GM12878 (cell line): ENCODE measurements at regions not wholly inside any gene's neighbourhood (a gene's known extent, or its start where the extent isn't known, plus 50 kb on each side); places are given as distances from the start of the nearest gene placed in this dataset.

Source experiments
- ATAC-seq: fragments of 200-7000 bp; cut with Tn5 transposase; 3 replicates; pipeline ENCODE4 v1.9.1; 2020; ENCODE audit warnings: mild to moderate bottlenecking, moderate library complexity
- BruUV-seq: library from RNA; stranded (reverse); fragments of 400-500 nt; replicated peaks from 2 replicates; lab custom pipeline; 2021; lab: Mats Ljungman, UMichigan
- CTCF ChIA-PET: fragments of 300-600 bp; sonication (Branson Sonifier 250); formaldehyde crosslinking; extraction: SDS; loops from one replicate; lab custom pipeline; 2021; ENCODE audit warnings: inconsistent platforms; lab: Yijun Ruan, JAX
- POLR2A ChIA-PET: fragments of 350-600 bp; formaldehyde crosslinking; extraction: SDS; loops from one replicate; lab custom pipeline; 2021; ENCODE audit warnings: inconsistent platforms; lab: Charles Lee
- RAD21 ChIA-PET: fragments of 300-600 bp; sonication (Branson Sonifier 250); formaldehyde crosslinking; loops from one replicate; lab custom pipeline; 2023; ENCODE audit warnings: antibody characterized with exemption; ENCODE audit not compliant: unreplicated experiment; lab: Charles Lee
- SMC1A ChIA-PET: fragments of 300-600 bp; sonication (Branson Sonifier 250); formaldehyde crosslinking; loops from one replicate; lab custom pipeline; 2023; ENCODE audit not compliant: unreplicated experiment, uncharacterized antibody; lab: Charles Lee
- DNase-seq: peaks from one replicate; pipeline ENCODE4 v3.0.0-alpha.2; 2011; ENCODE audit warnings: low read depth, low spot score
- FAIRE-seq: peaks from 3 replicates; lab custom pipeline; 2011; peaks lifted over from hg19 to GRCh38; lab: Jason Lieb, UNC
- H2AFZ ChIP-seq: 2 replicates; pipeline ENCODE4 v1.6.0; 2011; ENCODE audit warnings: low read depth, low read length, control low read depth; ENCODE audit not compliant: control insufficient read depth
- H3K27ac ChIP-seq: 2 replicates; pipeline ENCODE4 v1.5.1; 2011; ENCODE audit warnings: control low read depth; ENCODE audit not compliant: control insufficient read depth, insufficient read depth
- H3K27me3 ChIP-seq, 2 experiments: replicated peaks in 1 of 2; 2 replicates each; pipeline versions ENCODE4 v1.6.0 to v1.6.1; 2011; ENCODE audit warnings: low read length in 1 of 2; ENCODE audit not compliant: control insufficient read depth in 2 of 2, insufficient read depth in 2 of 2
- H3K36me3 ChIP-seq, 2 experiments: 2 replicates each; pipeline ENCODE4 v1.5.1; 2011; ENCODE audit warnings: low read length in 1 of 2; ENCODE audit not compliant: control insufficient read depth in 2 of 2, insufficient read depth in 2 of 2
- H3K4me1 ChIP-seq: 2 replicates; pipeline ENCODE4 v1.6.1; 2011; ENCODE audit warnings: mild to moderate bottlenecking, low read length, moderate library complexity, mixed read lengths; ENCODE audit not compliant: control insufficient read depth, insufficient read depth
- H3K4me2 ChIP-seq: 2 replicates; pipeline ENCODE4 v1.6.0; 2011; ENCODE audit warnings: control low read depth; ENCODE audit not compliant: control insufficient read depth, insufficient read depth
- H3K4me3 ChIP-seq: fragments of 200-600 bp; sonication (generic); 2 replicates; pipeline ENCODE4 v1.5.1; 2016
- H3K79me2 ChIP-seq: 2 replicates; pipeline ENCODE4 v1.6.0; 2011; ENCODE audit warnings: low read length; ENCODE audit not compliant: control insufficient read depth, insufficient read depth
- H3K9ac ChIP-seq: 2 replicates; pipeline ENCODE4 v1.8.0; 2011; ENCODE audit warnings: low read length, control low read depth, mixed read lengths; ENCODE audit not compliant: control insufficient read depth, insufficient read depth
- H3K9me3 ChIP-seq: replicated peaks from 3 replicates; pipeline ENCODE4 v1.5.1; 2011; ENCODE audit warnings: mild to moderate bottlenecking, low read length; ENCODE audit not compliant: control insufficient read depth, insufficient read depth
- H4K20me1 ChIP-seq: 2 replicates; pipeline ENCODE4 v1.6.0; 2011; ENCODE audit not compliant: control insufficient read depth, insufficient read depth
- BMI1 ChIP-seq: fragments of 450-650 bp; IDR thresholded peaks from 2 replicates; pipeline ENCODE4 v1.6.1; 2016; ENCODE audit warnings: mild to moderate bottlenecking, moderate library complexity, borderline replicate concordance
- CBX3 ChIP-seq: fragments of 200-600 bp; sonication (generic); IDR thresholded peaks from 2 replicates; pipeline ENCODE4 v1.6.1; 2016; ENCODE audit warnings: low read depth, borderline replicate concordance
- POLR2AphosphoS2 ChIP-seq: IDR thresholded peaks from 2 replicates; pipeline ENCODE4 v1.6.1; 2011; ENCODE audit warnings: low read depth, mild to moderate bottlenecking, low read length, improper control_type of control experiment, moderate library complexity
- SP1 ChIP-seq: IDR thresholded peaks from one replicate; pipeline ENCODE4 v1.6.1; 2011; ENCODE audit warnings: low read depth, low read length
- TBL1XR1 ChIP-seq: IDR thresholded peaks from 2 replicates; pipeline ENCODE4 v1.6.1; 2012; ENCODE audit warnings: low read depth, low read length, improper control_type of control experiment
- ZBTB33 ChIP-seq: fragments of 450-650 bp; IDR thresholded peaks from 2 replicates; pipeline ENCODE4 v1.6.1; 2017; ENCODE audit warnings: mild to moderate bottlenecking
- ZNF24 ChIP-seq: fragments of 450-650 bp; IDR thresholded peaks from 2 replicates; pipeline ENCODE4 v1.6.1; 2017; ENCODE audit warnings: antibody characterized with exemption, mild to moderate bottlenecking
- WGBS: methylation state at CpG from one replicate; pipeline ENCODE4 v1.1.6; 2016; ENCODE audit warnings: low lambda C conversion rate; ENCODE audit not compliant: insufficient replicate concordance, insufficient coverage; ENCODE audit errors: missing lambda C conversion rate; 5-methylcytosine and 5-hydroxymethylcytosine counted together
- in situ Hi-C: fragments of 300-500 bp; cut with MboI; formaldehyde crosslinking; loops from 9 replicates; pipeline ENCODE4 v1.14.3; 2018; ENCODE audit warnings: mixed read lengths
- intact Hi-C: fragments of 100-400 bp; cut with micrococcal nuclease; formaldehyde crosslinking; loops from one replicate; pipeline ENCODE4 v1.14.2; 2022; ENCODE audit not compliant: unreplicated experiment

GRCh38 chr6:22682979-22683378 is 113.6 kb downstream of the HDGFL1 start:
- 40% methylated on average over 6 of the region's 6 CpGs for WGBS

More at GRCh38 chr6:22682979-22683378, 113.6 kb downstream of the HDGFL1 start:
- Histone ChIP-seq H2AFZ (no peak overlapping the region), H3K79me2 (no peaks in the 10 kb centered on the region), H3K27me3 (no peaks in the 10 kb centered on the region), H3K9me3 (no peaks in the 10 kb centered on the region), H4K20me1 (no peaks in the 10 kb centered on the region), H3K4me3 (no peak overlapping the region), H3K36me3 (no peaks in the 10 kb centered on the region), H3K9ac (no peak overlapping the region)
- RAD21 ChIA-PET = no interaction called here
- POLR2A ChIA-PET = interaction anchor here (0.6 kb wide), 1 partner anchor 194 kb away, joined by 3 read pairs; no protein-coding TSS in a partner anchor
- FAIRE-seq (no peak), ATAC-seq (no peak), DNase-seq (no peak)
- CTCF ChIA-PET = no interaction called here
- BruUV-seq = no TSS peak
- SMC1A ChIA-PET = interaction anchor here (0.8 kb wide), 1 partner anchor 12 kb away, joined by 4 read pairs; no protein-coding TSS in a partner anchor
- TF ChIP-seq SP1 = no peak
- TF ChIP-seq BMI1 = no peak
- TF ChIP-seq ZBTB33 = no peak
- TF ChIP-seq TBL1XR1 = no peak
- no peak for TF ChIP-seq ZNF24
- no peak for TF ChIP-seq POLR2AphosphoS2
- TF ChIP-seq CBX3 = no peak
- TF ChIP-seq, all 136 proteins: peak for 0
- Histone ChIP-seq H3K4me1 (no peaks in the 10 kb centered on the region), H3K27ac (no peak overlapping the region), H3K4me2 (no peak overlapping the region)
- in situ Hi-C loops = no loop called here
- intact Hi-C loops = no loop called here
